HepG2 (cell line): ENCODE measurements at regions not wholly inside any gene's neighbourhood (a gene's known extent, or its start where the extent isn't known, plus 50 kb on each side); places are given as distances from the start of the nearest gene placed in this dataset.

Experiments
- ATAC-seq: fragments of 200-7000 bp; cut with Tn5 transposase; 3 replicates; pipeline ENCODE4 v1.9.1; 2020; ENCODE audit warnings: mild to moderate bottlenecking, moderate library complexity
- BruUV-seq: library from RNA; stranded (reverse); fragments of 400-500 nt; replicated peaks from 2 replicates; lab custom pipeline; 2021; lab: Mats Ljungman, UMichigan
- CTCF ChIA-PET: fragments of 300-600 bp; formaldehyde crosslinking; extraction: SDS; loops from one replicate; lab custom pipeline; 2021; ENCODE audit warnings: low total read pairs, inconsistent platforms, low intra/inter-chr PET ratio; lab: Yijun Ruan, JAX
- POLR2A ChIA-PET: fragments of 350-600 bp; sonication (Branson Sonifier 250); formaldehyde crosslinking; loops from one replicate; lab custom pipeline; 2020; ENCODE audit warnings: antibody characterized with exemption, inconsistent platforms; lab: Yijun Ruan, JAX
- DNase-seq: peaks from one replicate; pipeline ENCODE4 v3.0.0-alpha.2; 2015; ENCODE audit warnings: low spot score
- FAIRE-seq: peaks from 3 replicates; lab custom pipeline; 2011; peaks lifted over from hg19 to GRCh38; lab: Jason Lieb, UNC
- H2AFZ ChIP-seq: one replicate; pipeline ENCODE4 v1.6.1; 2011; ENCODE audit warnings: low read length, inconsistent platforms
- H3K27ac ChIP-seq: fragments of 300-600 bp; 3 replicates; pipeline ENCODE4 v1.8.0; 2011; ENCODE audit warnings: mixed run types, mild to moderate bottlenecking, mixed read lengths, low read length, inconsistent platforms; ENCODE audit not compliant: insufficient read depth; ENCODE audit errors: extremely low read length
- H3K27me3 ChIP-seq, 2 experiments: fragments of 200-600 bp in 1 of 2; 2 replicates in 1 of 2; 3 replicates in 1 of 2; pipeline versions ENCODE4 v1.6.0 to v1.8.0; 2011; ENCODE audit warnings: low read length in 2 of 2, mild to moderate bottlenecking in 2 of 2, moderate library complexity in 2 of 2, inconsistent platforms in 1 of 2; ENCODE audit not compliant: insufficient read depth in 2 of 2, control insufficient read depth in 1 of 2
- H3K36me3 ChIP-seq, 2 experiments: fragments of 200-600 bp in 1 of 2; replicated peaks in 1 of 2; 2 replicates in 1 of 2; 3 replicates in 1 of 2; pipeline versions ENCODE4 v1.5.1 to v1.8.0; 2011; ENCODE audit warnings: low read length in 2 of 2, inconsistent platforms in 1 of 2; ENCODE audit not compliant: insufficient read depth in 2 of 2, control insufficient read depth in 1 of 2
- H3K4me1 ChIP-seq: 2 replicates; pipeline ENCODE4 v1.5.1; 2012; ENCODE audit warnings: low read length, inconsistent platforms; ENCODE audit not compliant: insufficient read depth
- H3K4me2 ChIP-seq: 2 replicates; pipeline ENCODE4 v1.6.0; 2011; ENCODE audit warnings: low read depth, low read length, inconsistent platforms
- H3K4me3 ChIP-seq, 3 experiments: fragments of 200-600 bp in 1 of 3; sonication (generic), shearing (Covaris generic) in 1 of 3; replicated peaks in 1 of 3; 2 replicates each; pipeline ENCODE4 v1.5.1; 2011 to 2016; ENCODE audit warnings: low read length in 3 of 3, inconsistent platforms in 2 of 3, low read depth in 2 of 3, mild to moderate bottlenecking in 2 of 3, control low read depth in 1 of 3, mixed read lengths in 1 of 3; ENCODE audit not compliant: insufficient read depth in 1 of 3
- H3K79me2 ChIP-seq: one replicate; pipeline ENCODE4 v1.6.1; 2011; ENCODE audit warnings: low read length, inconsistent platforms; ENCODE audit not compliant: insufficient read depth
- H3K9ac ChIP-seq: 2 replicates; pipeline ENCODE4 v1.6.0; 2011; ENCODE audit warnings: mild to moderate bottlenecking, low read depth, low read length, inconsistent platforms; ENCODE audit not compliant: insufficient read depth
- H3K9me3 ChIP-seq: 2 replicates; pipeline ENCODE4 v1.5.1; 2012; ENCODE audit warnings: mild to moderate bottlenecking, low read length
- H4K20me1 ChIP-seq: 2 replicates; pipeline ENCODE4 v1.6.0; 2011; ENCODE audit warnings: inconsistent platforms, mild to moderate bottlenecking, low read length, moderate library complexity; ENCODE audit not compliant: insufficient read depth
- BRCA1 ChIP-seq: sonication (generic); formaldehyde crosslinking; IDR thresholded peaks from 2 replicates; pipeline ENCODE4 v1.4.0; 2020; ENCODE audit warnings: missing genetic modification reagents
- FOXP1 ChIP-seq, 2 experiments: fragments of 450-650 bp in 1 of 2; IDR thresholded peaks; 2 replicates each; pipeline ENCODE4 v1.6.1; 2017 to 2018; ENCODE audit warnings: antibody characterized with exemption in 1 of 2
- ISL2 ChIP-seq: sonication (generic); formaldehyde crosslinking; IDR thresholded peaks from 2 replicates; pipeline ENCODE4 v1.5.0; 2020; ENCODE audit warnings: missing genetic modification reagents
- WGBS: methylation state at CpG from one replicate; pipeline ENCODE4 v1.1.6; 2017; ENCODE audit warnings: low lambda C conversion rate; 5-methylcytosine and 5-hydroxymethylcytosine counted together
- in situ Hi-C: cut with HindIII; loops from 2 replicates; pipeline ENCODE4 v1.10.0; 2017; ENCODE audit warnings: low pct_unique_long_range_greater_than_20kb; ENCODE audit not compliant: extremely low pct_ligation_motif_present
- intact Hi-C: fragments of 100-400 bp; cut with micrococcal nuclease; formaldehyde crosslinking; loops from one replicate; pipeline ENCODE4 v1.10.0; 2022; ENCODE audit not compliant: unreplicated experiment
- TF ChIP-seq, protein P1 (sequence below): sonication (generic); formaldehyde crosslinking; IDR thresholded peaks from 2 replicates; pipeline ENCODE4 v1.4.0; 2020; ENCODE audit warnings: missing genetic modification reagents
- TF ChIP-seq, protein P2 (sequence below): IDR thresholded peaks from 2 replicates; pipeline ENCODE4 v1.6.1; 2016; ENCODE audit warnings: low read depth, missing genetic modification reagents, missing compliant biosample characterization
- TF ChIP-seq, protein P3 (sequence below): sonication (generic); formaldehyde crosslinking; IDR thresholded peaks from 2 replicates; pipeline ENCODE4 v1.5.0; 2020; ENCODE audit warnings: mild to moderate bottlenecking, missing genetic modification reagents, borderline replicate concordance

DNA sequence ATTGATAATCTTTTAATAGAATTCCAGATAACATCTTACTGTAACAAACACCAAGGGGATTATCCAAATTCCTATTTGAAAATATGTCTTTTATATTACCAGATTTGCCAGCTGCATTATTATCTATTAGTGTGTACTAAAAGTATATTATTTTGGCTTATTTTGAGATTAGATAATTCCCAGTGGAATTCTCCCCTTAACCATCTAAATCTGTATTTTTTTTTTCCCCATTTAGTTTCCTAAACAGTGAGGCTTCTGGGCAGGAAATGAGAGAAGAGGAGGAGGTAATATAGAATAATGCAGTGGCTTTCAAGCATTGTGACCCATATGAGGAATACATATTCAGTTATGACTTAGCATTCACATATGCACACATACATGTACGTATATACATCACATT is 53.5 kb upstream of the ABL1 start (continued):
- TF ChIP-seq, protein P1, sequence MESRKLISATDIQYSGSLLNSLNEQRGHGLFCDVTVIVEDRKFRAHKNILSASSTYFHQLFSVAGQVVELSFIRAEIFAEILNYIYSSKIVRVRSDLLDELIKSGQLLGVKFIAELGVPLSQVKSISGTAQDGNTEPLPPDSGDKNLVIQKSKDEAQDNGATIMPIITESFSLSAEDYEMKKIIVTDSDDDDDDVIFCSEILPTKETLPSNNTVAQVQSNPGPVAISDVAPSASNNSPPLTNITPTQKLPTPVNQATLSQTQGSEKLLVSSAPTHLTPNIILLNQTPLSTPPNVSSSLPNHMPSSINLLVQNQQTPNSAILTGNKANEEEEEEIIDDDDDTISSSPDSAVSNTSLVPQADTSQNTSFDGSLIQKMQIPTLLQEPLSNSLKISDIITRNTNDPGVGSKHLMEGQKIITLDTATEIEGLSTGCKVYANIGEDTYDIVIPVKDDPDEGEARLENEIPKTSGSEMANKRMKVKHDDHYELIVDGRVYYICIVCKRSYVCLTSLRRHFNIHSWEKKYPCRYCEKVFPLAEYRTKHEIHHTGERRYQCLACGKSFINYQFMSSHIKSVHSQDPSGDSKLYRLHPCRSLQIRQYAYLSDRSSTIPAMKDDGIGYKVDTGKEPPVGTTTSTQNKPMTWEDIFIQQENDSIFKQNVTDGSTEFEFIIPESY (CRISPR knock-in tag) = no peak

DNA sequence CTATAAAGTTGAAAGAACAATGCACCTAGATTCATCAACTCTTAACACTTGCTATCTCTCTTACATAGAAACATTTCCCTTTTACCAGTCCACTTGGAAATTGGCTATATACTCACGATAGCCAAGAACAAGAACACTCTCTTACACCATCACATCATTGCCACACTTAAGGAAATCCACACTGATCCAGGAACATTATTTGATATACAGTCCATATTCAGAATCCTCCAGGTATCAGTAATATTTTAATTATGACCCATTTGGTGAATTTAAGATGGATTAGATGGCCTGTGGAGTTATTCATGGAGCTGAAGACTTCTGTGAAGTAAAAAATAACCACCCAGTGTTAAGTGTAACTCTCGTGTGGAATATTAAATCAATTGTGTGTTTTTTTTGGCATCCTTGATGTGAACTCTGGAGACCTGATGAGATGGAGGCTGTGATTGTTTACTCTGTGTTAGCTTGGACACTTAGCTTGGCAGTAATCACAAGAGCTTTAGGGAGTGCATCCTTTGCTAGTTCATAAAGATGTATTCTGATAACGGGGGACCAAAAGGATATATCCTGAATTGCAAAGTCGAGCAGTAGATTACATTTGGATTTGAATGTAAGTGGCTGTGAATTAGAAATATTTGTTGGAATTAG is 52.0 kb upstream of the ABL1 start:
- FAIRE-seq (no peak), DNase-seq (no peak), ATAC-seq (no peak)
- H4K20me1 ChIP-seq = no peaks in the 10 kb centered on the region
- peaks cover 2% of the 10 kb centered on the region for H3K79me2 ChIP-seq
- no peak overlapping the region for H3K27ac ChIP-seq
- H2AFZ ChIP-seq = no peak overlapping the region
- no peaks in the 10 kb centered on the region for H3K36me3 ChIP-seq
- no peaks in the 10 kb centered on the region for H3K9me3 ChIP-seq
- H3K4me3 ChIP-seq = no peak overlapping the region
- in situ Hi-C loops (no loop called here), intact Hi-C loops (no loop called here)
- no TSS peak for BruUV-seq
- peaks cover 14% of the 10 kb centered on the region; the same call in 1 of the 2 replicates for H3K4me1 ChIP-seq
- POLR2A ChIA-PET = no interaction called here
- 95% methylated on average over 4 of the region's 4 CpGs for WGBS
- CTCF ChIA-PET = no interaction called here
- TF ChIP-seq, protein P2, sequence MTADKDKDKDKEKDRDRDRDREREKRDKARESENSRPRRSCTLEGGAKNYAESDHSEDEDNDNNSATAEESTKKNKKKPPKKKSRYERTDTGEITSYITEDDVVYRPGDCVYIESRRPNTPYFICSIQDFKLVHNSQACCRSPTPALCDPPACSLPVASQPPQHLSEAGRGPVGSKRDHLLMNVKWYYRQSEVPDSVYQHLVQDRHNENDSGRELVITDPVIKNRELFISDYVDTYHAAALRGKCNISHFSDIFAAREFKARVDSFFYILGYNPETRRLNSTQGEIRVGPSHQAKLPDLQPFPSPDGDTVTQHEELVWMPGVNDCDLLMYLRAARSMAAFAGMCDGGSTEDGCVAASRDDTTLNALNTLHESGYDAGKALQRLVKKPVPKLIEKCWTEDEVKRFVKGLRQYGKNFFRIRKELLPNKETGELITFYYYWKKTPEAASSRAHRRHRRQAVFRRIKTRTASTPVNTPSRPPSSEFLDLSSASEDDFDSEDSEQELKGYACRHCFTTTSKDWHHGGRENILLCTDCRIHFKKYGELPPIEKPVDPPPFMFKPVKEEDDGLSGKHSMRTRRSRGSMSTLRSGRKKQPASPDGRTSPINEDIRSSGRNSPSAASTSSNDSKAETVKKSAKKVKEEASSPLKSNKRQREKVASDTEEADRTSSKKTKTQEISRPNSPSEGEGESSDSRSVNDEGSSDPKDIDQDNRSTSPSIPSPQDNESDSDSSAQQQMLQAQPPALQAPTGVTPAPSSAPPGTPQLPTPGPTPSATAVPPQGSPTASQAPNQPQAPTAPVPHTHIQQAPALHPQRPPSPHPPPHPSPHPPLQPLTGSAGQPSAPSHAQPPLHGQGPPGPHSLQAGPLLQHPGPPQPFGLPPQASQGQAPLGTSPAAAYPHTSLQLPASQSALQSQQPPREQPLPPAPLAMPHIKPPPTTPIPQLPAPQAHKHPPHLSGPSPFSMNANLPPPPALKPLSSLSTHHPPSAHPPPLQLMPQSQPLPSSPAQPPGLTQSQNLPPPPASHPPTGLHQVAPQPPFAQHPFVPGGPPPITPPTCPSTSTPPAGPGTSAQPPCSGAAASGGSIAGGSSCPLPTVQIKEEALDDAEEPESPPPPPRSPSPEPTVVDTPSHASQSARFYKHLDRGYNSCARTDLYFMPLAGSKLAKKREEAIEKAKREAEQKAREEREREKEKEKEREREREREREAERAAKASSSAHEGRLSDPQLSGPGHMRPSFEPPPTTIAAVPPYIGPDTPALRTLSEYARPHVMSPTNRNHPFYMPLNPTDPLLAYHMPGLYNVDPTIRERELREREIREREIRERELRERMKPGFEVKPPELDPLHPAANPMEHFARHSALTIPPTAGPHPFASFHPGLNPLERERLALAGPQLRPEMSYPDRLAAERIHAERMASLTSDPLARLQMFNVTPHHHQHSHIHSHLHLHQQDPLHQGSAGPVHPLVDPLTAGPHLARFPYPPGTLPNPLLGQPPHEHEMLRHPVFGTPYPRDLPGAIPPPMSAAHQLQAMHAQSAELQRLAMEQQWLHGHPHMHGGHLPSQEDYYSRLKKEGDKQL (CRISPR knock-in tag) = no peak
- TF ChIP-seq BRCA1 (CRISPR knock-in tag) (no peak), FOXP1 (IDR thresholded peaks at IDR 0.05) (no peak), FOXP1 (CRISPR knock-in tag; IDR thresholded peaks at IDR 0.05) (no peak), ISL2 (CRISPR knock-in tag) (no peak)
- TF ChIP-seq, protein P3, sequence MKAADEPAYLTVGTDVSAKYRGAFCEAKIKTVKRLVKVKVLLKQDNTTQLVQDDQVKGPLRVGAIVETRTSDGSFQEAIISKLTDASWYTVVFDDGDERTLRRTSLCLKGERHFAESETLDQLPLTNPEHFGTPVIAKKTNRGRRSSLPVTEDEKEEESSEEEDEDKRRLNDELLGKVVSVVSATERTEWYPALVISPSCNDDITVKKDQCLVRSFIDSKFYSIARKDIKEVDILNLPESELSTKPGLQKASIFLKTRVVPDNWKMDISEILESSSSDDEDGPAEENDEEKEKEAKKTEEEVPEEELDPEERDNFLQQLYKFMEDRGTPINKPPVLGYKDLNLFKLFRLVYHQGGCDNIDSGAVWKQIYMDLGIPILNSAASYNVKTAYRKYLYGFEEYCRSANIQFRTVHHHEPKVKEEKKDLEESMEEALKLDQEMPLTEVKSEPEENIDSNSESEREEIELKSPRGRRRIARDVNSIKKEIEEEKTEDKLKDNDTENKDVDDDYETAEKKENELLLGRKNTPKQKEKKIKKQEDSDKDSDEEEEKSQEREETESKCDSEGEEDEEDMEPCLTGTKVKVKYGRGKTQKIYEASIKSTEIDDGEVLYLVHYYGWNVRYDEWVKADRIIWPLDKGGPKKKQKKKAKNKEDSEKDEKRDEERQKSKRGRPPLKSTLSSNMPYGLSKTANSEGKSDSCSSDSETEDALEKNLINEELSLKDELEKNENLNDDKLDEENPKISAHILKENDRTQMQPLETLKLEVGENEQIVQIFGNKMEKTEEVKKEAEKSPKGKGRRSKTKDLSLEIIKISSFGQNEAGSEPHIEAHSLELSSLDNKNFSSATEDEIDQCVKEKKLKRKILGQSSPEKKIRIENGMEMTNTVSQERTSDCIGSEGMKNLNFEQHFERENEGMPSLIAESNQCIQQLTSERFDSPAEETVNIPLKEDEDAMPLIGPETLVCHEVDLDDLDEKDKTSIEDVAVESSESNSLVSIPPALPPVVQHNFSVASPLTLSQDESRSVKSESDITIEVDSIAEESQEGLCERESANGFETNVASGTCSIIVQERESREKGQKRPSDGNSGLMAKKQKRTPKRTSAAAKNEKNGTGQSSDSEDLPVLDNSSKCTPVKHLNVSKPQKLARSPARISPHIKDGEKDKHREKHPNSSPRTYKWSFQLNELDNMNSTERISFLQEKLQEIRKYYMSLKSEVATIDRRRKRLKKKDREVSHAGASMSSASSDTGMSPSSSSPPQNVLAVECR (CRISPR knock-in tag) = no peak
- no peak overlapping the region for H3K4me2 ChIP-seq
- H3K27me3 ChIP-seq = no peaks in the 10 kb centered on the region
- H3K9ac ChIP-seq = no peak overlapping the region
